T-cell (primary cell): ENCODE measurements at regions not wholly inside any gene's neighbourhood (a gene's known extent, or its start where the extent isn't known, plus 50 kb on each side); places are given as distances from the start of the nearest gene placed in this dataset.
"Not testable (repeated sequence)": the region's sequence is repeated elsewhere in the genome, so short reads cannot be mapped to it uniquely, and the experiment has no call there.

Experiments used
- ATAC-seq, 4 experiments: fragments of 200-7000 bp in 3 of 4; fragments of 150-1000 bp in 1 of 4; cut with Tn5 transposase; replicated peaks in 1 of 4; 1 replicate in 3 of 4; 2 replicates in 1 of 4; pipeline ENCODE4 v1.10.0; 2021; ENCODE audit warnings: moderate library complexity in 3 of 4, mild to moderate bottlenecking in 2 of 4, moderate number of reproducible peaks in 1 of 4
- CTCF ChIA-PET, 2 donors: fragments of 300-600 bp; sonication (Branson Sonifier 250); formaldehyde crosslinking; loops; one replicate each; lab custom pipeline; 2022; ENCODE audit warnings: antibody characterized with exemption in 2 of 2; lab: Charles Lee
- POLR2A ChIA-PET, 2 donors: fragments of 300-600 bp; sonication (Branson Sonifier 250); formaldehyde crosslinking; loops; one replicate each; lab custom pipeline; 2022; ENCODE audit warnings: antibody characterized with exemption in 2 of 2; lab: Charles Lee
- DNase-seq, 35 experiments: peaks; one replicate each; pipeline versions ENCODE4 v3.0.0 to v3.0.0-alpha.2; 2013 to 2023
- H3K27ac ChIP-seq: one replicate; pipeline ENCODE4 v1.5.1; 2013; ENCODE audit warnings: low read length
- H3K27me3 ChIP-seq, 2 experiments: replicated peaks in 1 of 2; 1 replicate in 1 of 2; 2 replicates in 1 of 2; pipeline versions ENCODE4 v1.6.1 to v1.7.0; 2013; ENCODE audit warnings: low read length in 1 of 2, mixed read lengths in 1 of 2; ENCODE audit not compliant: control insufficient read depth in 2 of 2, insufficient read depth in 2 of 2; ENCODE audit errors: extremely low read depth in 1 of 2
- H3K36me3 ChIP-seq, 2 donors: 1 replicate in 1 of 2; 2 replicates in 1 of 2; pipeline versions ENCODE4 v1.6.1 to v1.7.0; 2013; ENCODE audit warnings: low read length in 1 of 2; ENCODE audit not compliant: control insufficient read depth in 2 of 2, insufficient read depth in 1 of 2; ENCODE audit errors: extremely low read depth in 1 of 2
- H3K4me1 ChIP-seq, 2 experiments: 1 replicate in 1 of 2; 2 replicates in 1 of 2; pipeline versions ENCODE4 v1.6.1 to v1.7.0; 2013; ENCODE audit warnings: low read length in 2 of 2, mixed read lengths in 1 of 2; ENCODE audit not compliant: insufficient read depth in 2 of 2, control insufficient read depth in 1 of 2; ENCODE audit errors: extremely low read depth in 1 of 2
- H3K4me3 ChIP-seq, 2 donors: 1 replicate in 1 of 2; 2 replicates in 1 of 2; pipeline versions ENCODE4 v1.5.1 to v1.7.0; 2013; ENCODE audit warnings: mild to moderate bottlenecking in 2 of 2, low read length in 1 of 2, moderate library complexity in 1 of 2; ENCODE audit not compliant: control insufficient read depth in 1 of 2; ENCODE audit errors: extremely low read depth in 1 of 2
- H3K9me3 ChIP-seq: 2 replicates; pipeline ENCODE4 v1.7.0; 2013
- H3K27ac Mint-ChIP-seq, 2 donors: one replicate each; pipeline ENCODE4 v1.8.0; 2020 to 2021; ENCODE audit warnings: mild to moderate bottlenecking in 2 of 2, mixed read lengths in 2 of 2
- H3K27me3 Mint-ChIP-seq, 2 donors: one replicate each; pipeline ENCODE4 v1.8.0; 2021 to 2022; ENCODE audit warnings: mixed read lengths in 2 of 2
- H3K36me3 Mint-ChIP-seq: one replicate; pipeline ENCODE4 v1.8.0; 2021; ENCODE audit warnings: mixed read lengths
- H3K4me1 Mint-ChIP-seq, 3 donors: one replicate each; pipeline ENCODE4 v1.8.0; 2020 to 2022; ENCODE audit warnings: mixed read lengths in 3 of 3, mild to moderate bottlenecking in 1 of 3
- H3K4me3 Mint-ChIP-seq, 3 donors: one replicate each; pipeline ENCODE4 v1.8.0; 2020 to 2022; ENCODE audit warnings: mild to moderate bottlenecking in 3 of 3, mixed read lengths in 3 of 3, moderate library complexity in 3 of 3
- H3K9me3 Mint-ChIP-seq, 3 donors: one replicate each; pipeline ENCODE4 v1.8.0; 2020 to 2022; ENCODE audit warnings: mixed read lengths in 3 of 3
- WGBS: methylation state at CpG from one replicate; pipeline ENCODE4 v1.1.5; 2013; ENCODE audit warnings: missing lambda C conversion rate; ENCODE audit not compliant: insufficient coverage; 5-methylcytosine and 5-hydroxymethylcytosine counted together

DNA sequence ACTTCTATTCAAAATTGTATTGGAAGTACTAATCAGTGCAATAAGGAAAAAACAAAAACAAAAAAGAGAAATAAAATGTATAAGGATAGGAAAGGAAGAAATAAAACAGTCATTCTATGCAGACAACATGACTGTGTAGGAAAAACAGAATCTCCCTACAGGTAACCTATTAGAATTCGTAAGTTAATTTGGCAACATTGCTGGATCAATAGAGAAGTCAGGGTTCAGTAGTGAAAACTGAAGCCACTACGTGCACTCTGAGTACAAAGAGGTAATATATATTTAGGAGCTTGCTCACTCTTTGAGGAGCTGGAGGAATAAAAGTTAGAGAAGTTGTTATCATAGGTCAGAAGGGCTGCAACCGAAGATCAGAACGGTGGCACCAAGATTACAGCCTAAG, 84.0 kb upstream of the BMAL1 start:
- ChIA-PET CTCF (interaction anchor here in 1 of 2 donors (0.7 kb wide), 1 partner anchor 18 kb away, joined by 3 read pairs; no protein-coding TSS in a partner anchor), POLR2A (no interaction called here)
- Mint-ChIP-seq H3K36me3 (peaks cover 10% of the 10 kb centered on the region), H3K9me3 (peaks cover 15 to 27% (median 19%) of the 10 kb centered on the region in 3 donors), H3K4me3 (no peak overlapping the region), H3K27ac (no peak overlapping the region), H3K4me1 (no peaks in the 10 kb centered on the region), H3K27me3 (peaks cover 20 to 22% of the 10 kb centered on the region in 2 donors)
- H3K27me3 ChIP-seq: peaks cover 0 to 15% of the 10 kb centered on the region in 2 experiments
- no peaks in the 10 kb centered on the region for H3K36me3 ChIP-seq
- no peaks in the 10 kb centered on the region for H3K9me3 ChIP-seq
- ATAC-seq (no peak), DNase-seq (no peak)
- H3K27ac ChIP-seq: no peak overlapping the region
- H3K4me3 ChIP-seq: no peak overlapping the region
- WGBS: 94% methylated on average over 3 of the region's 4 CpGs
- no peaks in the 10 kb centered on the region for H3K4me1 ChIP-seq

DNA sequence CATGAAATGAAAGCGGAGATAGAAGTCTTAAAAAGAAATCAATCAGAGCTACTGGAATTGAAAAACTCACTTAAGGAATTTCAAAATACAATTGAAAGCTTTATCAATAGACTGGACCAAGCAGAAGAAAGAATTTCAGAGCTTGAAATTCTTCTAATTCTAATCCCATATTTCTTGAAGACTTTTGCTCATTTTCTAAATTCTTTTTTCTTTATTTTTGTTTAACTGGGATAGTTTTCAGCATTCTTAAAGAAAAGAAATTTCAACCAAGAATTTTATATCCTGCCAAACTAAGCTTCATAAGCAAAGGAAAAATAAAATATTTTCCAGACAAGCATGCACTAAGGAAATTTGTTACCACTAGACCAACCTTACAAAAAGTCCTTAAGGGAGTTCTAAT, 80.2 kb upstream of the BMAL1 start:
- no CpG with 5 or more reads among the region's 1 CpG for WGBS
- DNase-seq, H3K27ac ChIP-seq, POLR2A ChIA-PET, CTCF ChIA-PET, H3K4me1 Mint-ChIP-seq, H3K36me3 ChIP-seq, H3K4me3 Mint-ChIP-seq, H3K9me3 ChIP-seq, H3K4me3 ChIP-seq, H3K4me1 ChIP-seq, H3K27ac Mint-ChIP-seq, ATAC-seq, H3K27me3 ChIP-seq, H3K36me3 Mint-ChIP-seq: not testable (repeated sequence)
- H3K27me3 Mint-ChIP-seq: peaks cover 10 to 14% of the 10 kb centered on the region in 2 donors
- peaks cover 14 to 29% (median 16%) of the 10 kb centered on the region in 3 donors for H3K9me3 Mint-ChIP-seq

DNA sequence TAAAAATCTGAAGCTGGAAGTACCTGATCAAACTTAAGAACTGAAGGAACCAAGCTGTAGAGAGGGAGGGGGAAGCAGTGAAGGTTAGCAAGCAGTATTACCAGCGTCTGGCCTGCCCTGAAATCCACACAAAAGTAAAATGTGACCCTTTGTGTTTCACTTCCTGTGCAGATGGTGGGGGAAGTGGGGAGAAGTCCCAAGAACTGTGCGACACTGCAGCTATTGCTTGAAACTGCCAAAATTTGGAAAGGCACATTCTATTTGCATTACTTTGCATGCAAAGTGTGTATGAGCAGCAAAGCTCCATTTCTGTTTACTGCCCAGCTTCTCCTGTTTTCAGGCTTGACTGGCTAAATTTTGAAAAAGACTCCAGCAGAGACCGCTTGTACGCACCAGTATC, 72.1 kb upstream of the BMAL1 start:
- ATAC-seq (no peak), DNase-seq (no peak)
- ChIA-PET POLR2A (interaction anchor here in 1 of 2 donors (0.7 kb wide), 1 partner anchor 133 kb away, joined by 3 read pairs; no protein-coding TSS in a partner anchor), CTCF (interaction anchor here in 1 of 2 donors (0.6 to 0.8 kb wide), 2 partner anchors 8 to 25 kb away, joined by 3 to 4 read pairs; no protein-coding TSS in a partner anchor)
- H3K27me3 ChIP-seq: no peaks in the 10 kb centered on the region
- Mint-ChIP-seq H3K27ac (peak overlapping the region in 1 of 2 donors; percentile 49), H3K36me3 (no peaks in the 10 kb centered on the region), H3K27me3 (no peaks in the 10 kb centered on the region), H3K9me3 (no peaks in the 10 kb centered on the region), H3K4me1 (peaks cover 30 to 44% (median 37%) of the 10 kb centered on the region in 3 donors), H3K4me3 (no peak overlapping the region)
- peaks cover 0 to 11% of the 10 kb centered on the region in 2 experiments for H3K4me1 ChIP-seq
- no peak overlapping the region for H3K27ac ChIP-seq
- H3K9me3 ChIP-seq: no peaks in the 10 kb centered on the region
- no peaks in the 10 kb centered on the region for H3K36me3 ChIP-seq
- WGBS: 72% methylated on average over 3 of the region's 4 CpGs
- no peak overlapping the region for H3K4me3 ChIP-seq

DNA sequence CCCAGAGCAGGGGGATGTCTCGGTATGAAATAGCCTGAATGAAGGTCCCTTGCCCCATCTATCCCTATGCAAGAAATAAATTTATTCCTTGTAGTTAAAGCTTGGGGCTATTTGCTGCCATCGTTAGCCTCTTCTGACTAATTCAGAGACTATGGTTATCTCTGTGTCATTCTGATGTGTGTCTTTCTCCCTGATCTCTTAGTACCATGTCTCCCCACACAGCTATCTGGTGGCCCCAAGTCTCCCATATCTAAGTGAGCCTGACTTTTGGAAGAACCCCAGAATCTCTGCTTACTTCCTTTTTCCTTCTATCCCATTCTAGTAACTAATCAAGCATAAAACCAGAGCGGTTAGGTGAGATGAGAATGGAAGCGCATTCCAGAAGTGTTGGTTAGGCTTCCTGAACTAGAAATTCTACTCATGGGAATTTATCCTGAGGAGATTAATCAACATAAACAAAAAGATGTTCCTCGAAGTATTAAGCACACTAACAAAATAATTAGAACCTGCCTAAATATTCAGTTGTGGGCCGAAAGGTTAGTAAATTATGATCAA, 71.4 kb upstream of the BMAL1 start:
- no CpG with 5 or more reads among the region's 6 CpGs for WGBS
- ChIA-PET POLR2A (no interaction called here), CTCF (interaction anchor here (0.6 to 0.8 kb wide), 2 partner anchors 24 to 131 kb away, joined by 3 to 4 read pairs; no protein-coding TSS in a partner anchor)

DNA sequence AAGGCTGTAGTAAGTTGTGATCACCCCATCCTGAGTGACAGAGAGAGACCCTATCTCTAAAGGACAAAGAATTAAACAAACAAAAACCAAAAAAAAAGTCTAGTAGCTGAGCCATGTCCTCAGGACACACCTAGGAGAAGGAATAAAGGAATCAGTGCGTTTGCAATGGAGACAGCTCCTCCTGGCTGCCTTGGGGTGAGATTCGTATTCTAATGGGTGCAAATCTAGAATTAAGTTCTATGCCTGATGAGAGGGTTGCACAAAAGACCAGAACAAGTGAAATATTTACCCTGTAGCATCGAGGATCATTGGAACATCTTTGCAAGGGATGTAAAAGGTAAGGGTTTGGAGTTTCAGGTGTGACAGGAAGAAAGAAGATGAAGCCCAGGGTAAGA, 70.3 kb upstream of the BMAL1 start:
- POLR2A ChIA-PET: no interaction called here
- peak overlapping the region; percentile 94 to 95 for H3K27ac Mint-ChIP-seq
- no peaks in the 10 kb centered on the region for H3K9me3 ChIP-seq
- CTCF ChIA-PET: interaction anchor here (0.7 to 1.6 kb wide), 4 partner anchors 128 to 244 kb away, joined by 3 to 5 read pairs (median 3); no protein-coding TSS in a partner anchor
- H3K36me3 Mint-ChIP-seq: no peaks in the 10 kb centered on the region
- no peaks in the 10 kb centered on the region for H3K27me3 Mint-ChIP-seq
- DNase-seq (no peak), ATAC-seq (no peak)
- H3K9me3 Mint-ChIP-seq: no peaks in the 10 kb centered on the region
- WGBS: 89% methylated on average over 3 of the region's 3 CpGs
- no peaks in the 10 kb centered on the region for H3K36me3 ChIP-seq
- H3K27me3 ChIP-seq: no peaks in the 10 kb centered on the region
- peak overlapping the region in 1 of 2 donors; percentile 43 for H3K4me3 ChIP-seq
- H3K4me1 Mint-ChIP-seq: peaks cover 30 to 44% (median 37%) of the 10 kb centered on the region in 3 donors
- peaks cover 0 to 11% of the 10 kb centered on the region in 2 experiments for H3K4me1 ChIP-seq
- peak overlapping the region; percentile 13 for H3K27ac ChIP-seq
- peak overlapping the region; percentile 85 to 92 (median 86) for H3K4me3 Mint-ChIP-seq

More for the DNA sequence above, 71.4 kb upstream of the BMAL1 start:
- H3K4me3 ChIP-seq: no peak overlapping the region
- H3K36me3 ChIP-seq: no peaks in the 10 kb centered on the region
- Mint-ChIP-seq H3K4me1 (peaks cover 30 to 44% (median 37%) of the 10 kb centered on the region in 3 donors), H3K4me3 (no peak overlapping the region), H3K9me3 (no peaks in the 10 kb centered on the region), H3K27ac (peak overlapping the region; percentile 30 to 38), H3K27me3 (no peaks in the 10 kb centered on the region), H3K36me3 (no peaks in the 10 kb centered on the region)
- peaks cover 0 to 11% of the 10 kb centered on the region in 2 experiments for H3K4me1 ChIP-seq
- no peak for ATAC-seq
- no peak for DNase-seq
- no peaks in the 10 kb centered on the region for H3K9me3 ChIP-seq
- no peak overlapping the region for H3K27ac ChIP-seq
- H3K27me3 ChIP-seq: no peaks in the 10 kb centered on the region

DNA sequence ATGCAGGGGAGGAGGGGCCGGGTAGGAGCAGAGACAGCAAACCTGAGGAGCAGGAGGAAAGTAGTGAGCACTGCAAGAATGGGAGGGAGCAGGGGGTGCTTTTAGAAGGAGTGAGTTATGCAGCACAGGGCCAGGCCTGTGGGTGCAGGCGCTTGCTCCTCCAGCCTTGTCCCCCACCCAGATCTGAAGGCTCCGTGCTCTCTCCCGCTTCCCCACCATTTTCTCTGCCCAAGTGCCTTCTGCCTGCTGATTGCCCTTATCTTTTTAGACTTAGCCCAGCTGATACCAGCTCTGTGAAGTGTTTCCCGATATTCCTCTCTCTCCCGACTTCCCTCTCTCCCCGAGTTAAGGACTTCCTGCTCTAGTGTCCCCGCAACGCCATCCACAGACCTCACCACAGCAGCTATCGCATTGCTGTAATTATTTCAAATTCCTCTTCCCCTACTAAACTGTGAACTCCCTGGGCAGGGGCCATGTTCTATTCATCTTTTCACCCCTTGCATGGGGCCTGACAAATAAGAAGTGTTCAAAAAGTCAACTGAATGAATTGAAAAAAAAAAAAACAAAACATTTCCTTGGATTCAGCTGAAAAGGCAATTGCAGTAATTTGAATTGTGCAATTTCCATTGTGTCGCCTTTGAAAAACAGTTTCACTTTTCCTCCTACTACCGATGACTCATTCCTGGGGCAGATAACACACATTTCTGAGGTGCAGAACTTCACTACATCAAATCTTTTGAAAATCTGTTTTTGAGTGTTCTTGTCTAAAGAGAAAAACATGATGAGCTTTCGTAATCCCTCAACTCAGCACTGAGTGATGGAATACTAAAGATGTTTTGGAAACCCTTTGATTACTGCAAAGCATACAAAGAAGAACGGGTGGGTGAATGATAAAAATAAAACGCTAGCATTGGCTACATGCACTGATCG, 69.7 kb upstream of the BMAL1 start:
- WGBS: 13% methylated on average over 10 of the region's 16 CpGs
- Histone ChIP-seq H3K4me1 (peaks cover 0 to 11% of the 10 kb centered on the region in 2 experiments), H3K9me3 (no peaks in the 10 kb centered on the region), H3K27ac (peak overlapping the region; percentile 13), H3K36me3 (no peaks in the 10 kb centered on the region), H3K27me3 (no peaks in the 10 kb centered on the region), H3K4me3 (peak overlapping the region in 1 of 2 donors; percentile 43)
- ATAC-seq (peak; percentile 76 to 80 (median 78)), DNase-seq (peak in 6 of 35 experiments; percentile 2 to 50 (median 11))
- ChIA-PET POLR2A (interaction anchor here in 1 of 2 donors (0.5 kb wide), 1 partner anchor 33 kb away, joined by 3 read pairs; no protein-coding TSS in a partner anchor), CTCF (interaction anchor here (0.5 to 1.6 kb wide), 10 partner anchors 29 to 856 kb away, joined by 3 to 5 read pairs (median 3); no protein-coding TSS in a partner anchor)
- Mint-ChIP-seq H3K9me3 (no peaks in the 10 kb centered on the region), H3K4me1 (peaks cover 30 to 44% (median 37%) of the 10 kb centered on the region in 3 donors), H3K27me3 (no peaks in the 10 kb centered on the region), H3K27ac (peak overlapping the region; percentile 94 to 95), H3K4me3 (peak overlapping the region; percentile 85 to 92 (median 86)), H3K36me3 (no peaks in the 10 kb centered on the region)
